Endothelial cell of umbilical vein (primary cell): ENCODE measurements at regions not wholly inside any gene's neighbourhood (a gene's known extent, or its start where the extent isn't known, plus 50 kb on each side); places are given as distances from the start of the nearest gene placed in this dataset.

Source experiments
- BruUV-seq: library from RNA; stranded (reverse); fragments of 400-500 nt; replicated peaks from 2 replicates; lab custom pipeline; 2021; lab: Mats Ljungman, UMichigan
- CTCF ChIA-PET: fragments of 300-600, 350-600 bp; sonication (Branson Sonifier 250); formaldehyde crosslinking; loops from one replicate; lab custom pipeline; 2021; ENCODE audit warnings: antibody characterized with exemption, inconsistent platforms; lab: Charles Lee
- POLR2A ChIA-PET: fragments of 300-600, 350-600 bp; sonication (Branson Sonifier 250); formaldehyde crosslinking; loops from one replicate; lab custom pipeline; 2021; ENCODE audit warnings: antibody characterized with exemption, inconsistent platforms; lab: Charles Lee
- DNase-seq: peaks from one replicate; pipeline ENCODE4 v3.0.0-alpha.2; 2011; ENCODE audit warnings: low read depth, low spot score
- FAIRE-seq: peaks from 2 replicates; lab custom pipeline; 2011; peaks lifted over from hg19 to GRCh38; lab: Jason Lieb, UNC
- H2AFZ ChIP-seq: 2 replicates; pipeline ENCODE4 v1.6.0; 2012; ENCODE audit warnings: low read depth, low read length, control low read depth, inconsistent platforms
- H3K27ac ChIP-seq: 2 replicates; pipeline ENCODE4 v1.5.1; 2011; ENCODE audit warnings: low read depth, mild to moderate bottlenecking, control low read depth, low read length, moderate library complexity; ENCODE audit not compliant: insufficient read depth
- H3K27me3 ChIP-seq, 2 experiments: 2 replicates each; pipeline versions ENCODE4 v1.6.0 to v1.6.1; 2011; ENCODE audit warnings: low read length in 2 of 2, mixed read lengths in 1 of 2; ENCODE audit not compliant: control insufficient read depth in 2 of 2, insufficient read depth in 2 of 2
- H3K36me3 ChIP-seq, 2 experiments: 2 replicates in 1 of 2; 3 replicates in 1 of 2; pipeline ENCODE4 v1.5.1; 2011; ENCODE audit warnings: low read length in 2 of 2, mild to moderate bottlenecking in 1 of 2, moderate library complexity in 1 of 2; ENCODE audit not compliant: control insufficient read depth in 2 of 2, insufficient read depth in 2 of 2; ENCODE audit errors: extremely low read depth in 1 of 2
- H3K4me1 ChIP-seq: 3 replicates; pipeline ENCODE4 v1.5.1; 2011; ENCODE audit warnings: mild to moderate bottlenecking, low read length; ENCODE audit not compliant: control insufficient read depth, insufficient read depth; ENCODE audit errors: extremely low read depth
- H3K4me2 ChIP-seq: 2 replicates; pipeline ENCODE4 v1.6.1; 2011; ENCODE audit warnings: low read length, control low read depth, mixed read lengths; ENCODE audit not compliant: insufficient read depth
- H3K4me3 ChIP-seq, 3 experiments: fragments of 200-600 bp in 1 of 3; sonication (generic), shearing (Covaris generic) in 1 of 3; replicated peaks in 1 of 3; 2 replicates each; pipeline ENCODE4 v1.5.1; 2011 to 2016; ENCODE audit warnings: control low read depth in 3 of 3, low read length in 3 of 3, mild to moderate bottlenecking in 2 of 3, inconsistent platforms in 1 of 3, low read depth in 1 of 3, moderate library complexity in 1 of 3; ENCODE audit not compliant: insufficient read depth in 1 of 3
- H3K79me2 ChIP-seq: 2 replicates; pipeline ENCODE4 v1.6.0; 2012; ENCODE audit warnings: low read length, inconsistent platforms; ENCODE audit not compliant: control insufficient read depth, insufficient read depth
- H3K9ac ChIP-seq: replicated peaks from 2 replicates; pipeline ENCODE3; 2011; ENCODE audit warnings: low read length, control low read depth; ENCODE audit not compliant: insufficient read depth; ENCODE audit errors: extremely low read depth
- H3K9me1 ChIP-seq: replicated peaks from 3 replicates; pipeline ENCODE4 v1.6.0; 2011; ENCODE audit warnings: mild to moderate bottlenecking, low read length; ENCODE audit not compliant: control insufficient read depth, insufficient read depth; ENCODE audit errors: extremely low read depth
- H3K9me3 ChIP-seq: replicated peaks from 2 replicates; pipeline ENCODE4 v1.5.1; 2012; ENCODE audit warnings: low read length, inconsistent platforms; ENCODE audit not compliant: control insufficient read depth, insufficient read depth
- H4K20me1 ChIP-seq: replicated peaks from 2 replicates; pipeline ENCODE3; 2011; ENCODE audit warnings: mild to moderate bottlenecking, low read length; ENCODE audit not compliant: control insufficient read depth, insufficient read depth; ENCODE audit errors: extremely low read depth
- EZH2 ChIP-seq: IDR thresholded peaks from 2 replicates; pipeline ENCODE4 v1.6.1; 2012; ENCODE audit warnings: borderline replicate concordance, low read depth, mild to moderate bottlenecking, moderate library complexity, low read length, inconsistent platforms; ENCODE audit not compliant: severe bottlenecking
- FOS ChIP-seq: IDR thresholded peaks from 2 replicates; pipeline ENCODE4 v1.6.1; 2011; ENCODE audit warnings: mild to moderate bottlenecking, low read length, moderate library complexity, borderline replicate concordance; ENCODE audit not compliant: insufficient read depth
- GATA2 ChIP-seq: IDR thresholded peaks from 2 replicates; pipeline ENCODE4 v1.7.0; 2011; ENCODE audit warnings: low read depth, mild to moderate bottlenecking, moderate library complexity, mixed read lengths, low read length; ENCODE audit not compliant: insufficient read length, insufficient read depth
- JUN ChIP-seq: IDR thresholded peaks from 2 replicates; pipeline ENCODE4 v1.6.1; 2011; ENCODE audit warnings: borderline replicate concordance, low read depth; ENCODE audit not compliant: insufficient read length, insufficient read depth
- MAX ChIP-seq: IDR thresholded peaks from 2 replicates; pipeline ENCODE4 v1.6.1; 2011; ENCODE audit not compliant: insufficient read depth, insufficient read length
- MYC ChIP-seq: IDR thresholded peaks from one replicate; pipeline ENCODE4 v1.6.1; 2011; ENCODE audit warnings: mild to moderate bottlenecking, low read depth, low read length
- POLR2A ChIP-seq: IDR thresholded peaks from 2 replicates; pipeline ENCODE4 v1.6.1; 2012; ENCODE audit warnings: low read depth, mild to moderate bottlenecking, control low read depth, low read length
- POLR2AphosphoS5 ChIP-seq: IDR thresholded peaks from 2 replicates; pipeline ENCODE4 v1.6.1; 2012; ENCODE audit warnings: low read depth, mild to moderate bottlenecking, control low read depth, low read length, moderate library complexity; ENCODE audit not compliant: insufficient read depth
- dilution Hi-C: fragments of 300-500 bp; cut with MboI; formaldehyde crosslinking; loops from one replicate; pipeline ENCODE4 v1.15.0; 2019; ENCODE audit warnings: low sequenced_read_pairs; ENCODE audit not compliant: extremely low pct_ligation_motif_present
- intact Hi-C: fragments of 100-400 bp; cut with micrococcal nuclease; formaldehyde crosslinking; loops from one replicate; pipeline ENCODE4 v1.10.0; 2022
- TF ChIP-seq, protein P1 (sequence below), 2 donors: IDR thresholded peaks; 1 replicate in 1 of 2; 2 replicates in 1 of 2; pipeline ENCODE4 v1.5.1; 2011; ENCODE audit warnings: low read length in 2 of 2, mild to moderate bottlenecking in 2 of 2, moderate library complexity in 2 of 2, control low read depth in 1 of 2, inconsistent platforms in 1 of 2, low read depth in 1 of 2; ENCODE audit not compliant: insufficient read depth in 1 of 2; ENCODE audit errors: extremely low read depth in 1 of 2

- no peak overlapping the region for H3K4me3 ChIP-seq
- no peak overlapping the region for H2AFZ ChIP-seq
- peaks cover 0 to 3% of the 10 kb centered on the region in 2 experiments for H3K27me3 ChIP-seq
- no peaks in the 10 kb centered on the region for H3K9me1 ChIP-seq
- H3K9me3 ChIP-seq, result no peaks in the 10 kb centered on the region
- no peak overlapping the region for H3K4me2 ChIP-seq
- H4K20me1 ChIP-seq, result no peaks in the 10 kb centered on the region
- no peak overlapping the region for H3K9ac ChIP-seq
- BruUV-seq, result no TSS peak
- FAIRE-seq (no peak), DNase-seq (no peak)
- ChIA-PET POLR2A (no interaction called here), CTCF (interaction anchor here (1.2 to 18.8 kb wide), 5 partner anchors 12 to 282 kb away, joined by 3 to 994 read pairs (median 8); no protein-coding TSS in a partner anchor)
- dilution Hi-C loops (loop anchor here (25.0 kb wide), 1 partner anchor 270 kb away; no protein-coding TSS in a partner anchor), intact Hi-C loops (loop anchor here (1.0 to 2.0 kb wide), 5 partner anchors 64 to 289 kb away; partner anchors contain the start of gene ZNF532)
- H3K36me3 ChIP-seq, result no peaks in the 10 kb centered on the region
- H3K27ac ChIP-seq, result no peak overlapping the region
- no peak for TF ChIP-seq MAX
- no peak for TF ChIP-seq FOS
- TF ChIP-seq MYC, result no peak
- TF ChIP-seq POLR2A, result no peak
- TF ChIP-seq POLR2AphosphoS5, result no peak
- TF ChIP-seq EZH2, result no peak
- no peak for TF ChIP-seq GATA2
- TF ChIP-seq, protein P1, sequence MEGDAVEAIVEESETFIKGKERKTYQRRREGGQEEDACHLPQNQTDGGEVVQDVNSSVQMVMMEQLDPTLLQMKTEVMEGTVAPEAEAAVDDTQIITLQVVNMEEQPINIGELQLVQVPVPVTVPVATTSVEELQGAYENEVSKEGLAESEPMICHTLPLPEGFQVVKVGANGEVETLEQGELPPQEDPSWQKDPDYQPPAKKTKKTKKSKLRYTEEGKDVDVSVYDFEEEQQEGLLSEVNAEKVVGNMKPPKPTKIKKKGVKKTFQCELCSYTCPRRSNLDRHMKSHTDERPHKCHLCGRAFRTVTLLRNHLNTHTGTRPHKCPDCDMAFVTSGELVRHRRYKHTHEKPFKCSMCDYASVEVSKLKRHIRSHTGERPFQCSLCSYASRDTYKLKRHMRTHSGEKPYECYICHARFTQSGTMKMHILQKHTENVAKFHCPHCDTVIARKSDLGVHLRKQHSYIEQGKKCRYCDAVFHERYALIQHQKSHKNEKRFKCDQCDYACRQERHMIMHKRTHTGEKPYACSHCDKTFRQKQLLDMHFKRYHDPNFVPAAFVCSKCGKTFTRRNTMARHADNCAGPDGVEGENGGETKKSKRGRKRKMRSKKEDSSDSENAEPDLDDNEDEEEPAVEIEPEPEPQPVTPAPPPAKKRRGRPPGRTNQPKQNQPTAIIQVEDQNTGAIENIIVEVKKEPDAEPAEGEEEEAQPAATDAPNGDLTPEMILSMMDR (IDR thresholded peaks at IDR 0.05; ENCODE audit: extremely low read depth in 1 of 2, insufficient read depth in 1 of 2, low read depth in 1 of 2, low read length in 2 of 2), result no peak
- TF ChIP-seq JUN, result no peak
- no peaks in the 10 kb centered on the region for H3K4me1 ChIP-seq
- no peaks in the 10 kb centered on the region for H3K79me2 ChIP-seq
These were observed 82.2 kb upstream of the SEC11C start for GRCh38 chr18:59057493-59057795.
